B cell (primary cell): ENCODE measurements at regions not wholly inside any gene's neighbourhood (a gene's known extent, or its start where the extent isn't known, plus 50 kb on each side); places are given as distances from the start of the nearest gene placed in this dataset.
"Not testable (repeated sequence)": the region's sequence is repeated elsewhere in the genome, so short reads cannot be mapped to it uniquely, and the experiment has no call there.

Experiments
- EZH2 ChIP-seq: IDR thresholded peaks from 2 replicates; pipeline ENCODE4 v1.6.1; 2012; ENCODE audit warnings: borderline replicate concordance, low read depth, mild to moderate bottlenecking, moderate library complexity, low read length; ENCODE audit not compliant: insufficient read depth, poor library complexity, severe bottlenecking
- TF ChIP-seq, protein P1 (sequence below): fragments of 200-600 bp; IDR thresholded peaks from one replicate; pipeline ENCODE4 v1.8.0; 2022; ENCODE audit warnings: antibody characterized with exemption, mild to moderate bottlenecking

DNA sequence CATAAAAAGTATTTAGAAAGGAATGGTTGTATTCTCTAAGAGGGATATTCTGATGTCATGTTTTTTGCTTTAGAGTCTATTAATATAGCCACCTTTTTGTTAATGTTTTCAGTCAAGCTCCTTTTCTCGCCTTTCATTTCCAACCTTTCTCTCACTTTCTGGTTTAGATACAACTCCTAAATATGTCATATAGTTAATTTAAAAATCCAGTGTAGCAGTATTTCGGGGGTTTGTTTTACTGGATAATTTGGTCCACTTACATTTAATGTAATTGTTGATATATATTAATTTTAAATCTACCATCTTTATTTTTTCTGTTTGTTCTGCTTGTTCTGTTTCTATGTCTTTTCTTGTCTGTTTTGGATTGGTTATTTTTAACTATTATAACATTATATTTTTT, 121.1 kb downstream of the FAM72C start:
- TF ChIP-seq, protein P1, sequence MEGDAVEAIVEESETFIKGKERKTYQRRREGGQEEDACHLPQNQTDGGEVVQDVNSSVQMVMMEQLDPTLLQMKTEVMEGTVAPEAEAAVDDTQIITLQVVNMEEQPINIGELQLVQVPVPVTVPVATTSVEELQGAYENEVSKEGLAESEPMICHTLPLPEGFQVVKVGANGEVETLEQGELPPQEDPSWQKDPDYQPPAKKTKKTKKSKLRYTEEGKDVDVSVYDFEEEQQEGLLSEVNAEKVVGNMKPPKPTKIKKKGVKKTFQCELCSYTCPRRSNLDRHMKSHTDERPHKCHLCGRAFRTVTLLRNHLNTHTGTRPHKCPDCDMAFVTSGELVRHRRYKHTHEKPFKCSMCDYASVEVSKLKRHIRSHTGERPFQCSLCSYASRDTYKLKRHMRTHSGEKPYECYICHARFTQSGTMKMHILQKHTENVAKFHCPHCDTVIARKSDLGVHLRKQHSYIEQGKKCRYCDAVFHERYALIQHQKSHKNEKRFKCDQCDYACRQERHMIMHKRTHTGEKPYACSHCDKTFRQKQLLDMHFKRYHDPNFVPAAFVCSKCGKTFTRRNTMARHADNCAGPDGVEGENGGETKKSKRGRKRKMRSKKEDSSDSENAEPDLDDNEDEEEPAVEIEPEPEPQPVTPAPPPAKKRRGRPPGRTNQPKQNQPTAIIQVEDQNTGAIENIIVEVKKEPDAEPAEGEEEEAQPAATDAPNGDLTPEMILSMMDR = not testable (repeated sequence)
- TF ChIP-seq EZH2 = not testable (repeated sequence)
